Retina (tissue), 1 donor: ENCODE measurements at regions not wholly inside any gene's neighbourhood (a gene's known extent, or its start where the extent isn't known, plus 50 kb on each side); places are given as distances from the start of the nearest gene placed in this dataset.
A peak's percentile ranks its signal among the peaks of the same experiment; 100 is the strongest.

Source experiments
- DNase-seq: peaks from one replicate; pipeline ENCODE4 v3.0.0-alpha.2; 2016

- no peak for DNase-seq
These were observed 83.6 kb upstream of the CACUL1 start for GRCh38 chr10:118838364-118838763.

GRCh38 chr10:118839348-118839747, 84.6 kb upstream of the CACUL1 start:
- no peak for DNase-seq

GRCh38 chr10:118840071-118840775, 85.5 kb upstream of the CACUL1 start:
- no peak for DNase-seq

GRCh38 chr10:118840776-118841468, 86.2 kb upstream of the CACUL1 start:
- no peak for DNase-seq

GRCh38 chr10:118841881-118842605, 87.3 kb upstream of the CACUL1 start:
- no peak for DNase-seq

GRCh38 chr10:118842843-118843624, 88.3 kb upstream of the CACUL1 start:
- no peak for DNase-seq

- DNase-seq = no peak
These were observed 89.0 kb upstream of the CACUL1 start for GRCh38 chr10:118843647-118844265.

GRCh38 chr10:118844731-118845521, 90.2 kb upstream of the CACUL1 start:
- DNase-seq = no peak

- no peak for DNase-seq
These were observed 91.0 kb upstream of the CACUL1 start for GRCh38 chr10:118845776-118846175.

- DNase-seq = peak; percentile 41
These were observed 95.8 kb upstream of the CACUL1 start for GRCh38 chr10:118850418-118851061.

- no peak for DNase-seq
These were observed 96.6 kb upstream of the CACUL1 start for GRCh38 chr10:118851062-118852035.

GRCh38 chr10:118853916-118854315, 99.1 kb upstream of the CACUL1 start:
- DNase-seq = no peak

GRCh38 chr10:118856106-118856505, 101.3 kb upstream of the CACUL1 start:
- DNase-seq = no peak

GRCh38 chr10:118865998-118866693, 111.4 kb upstream of the CACUL1 start:
- no peak for DNase-seq

GRCh38 chr10:118867768-118868167, 113.0 kb upstream of the CACUL1 start:
- no peak for DNase-seq

- no peak for DNase-seq
These were observed 113.8 kb upstream of the CACUL1 start for GRCh38 chr10:118868589-118868988.

- no peak for DNase-seq
These were observed 115.9 kb upstream of the CACUL1 start for GRCh38 chr10:118870467-118871243.

- no peak for DNase-seq
These were observed 116.6 kb upstream of the CACUL1 start for GRCh38 chr10:118871244-118871865.
